ENCODE measurements at regions not wholly inside any gene's neighbourhood (a gene's known extent, or its start where the extent isn't known, plus 50 kb on each side); places are given as distances from the start of the nearest gene placed in this dataset.
"Not testable (repeated sequence)": the region's sequence is repeated elsewhere in the genome, so short reads cannot be mapped to it uniquely, and the experiment has no call there.

- DNase-seq (ENCODE audit: low read depth), result no peak
These were observed 312.5 kb upstream of the SEMA6A start for GRCh38 chr5:116887104-116887503.

- DNase-seq (ENCODE audit: low read depth), result no peak
These were observed 311.2 kb upstream of the SEMA6A start for GRCh38 chr5:116885825-116886224.

GRCh38 chr5:116883875-116884274 is 309.3 kb upstream of the SEMA6A start:
- no peak for DNase-seq (ENCODE audit: low read depth)

GRCh38 chr5:116881921-116882531 is 307.4 kb upstream of the SEMA6A start:
- no peak for DNase-seq (ENCODE audit: low read depth)

GRCh38 chr5:116880601-116881000 is 306.0 kb upstream of the SEMA6A start:
- DNase-seq (ENCODE audit: low read depth), result no peak

GRCh38 chr5:116880150-116880549 is 305.5 kb upstream of the SEMA6A start:
- no peak for DNase-seq (ENCODE audit: low read depth)

GRCh38 chr5:116876240-116876840 is 301.7 kb upstream of the SEMA6A start:
- DNase-seq (ENCODE audit: low read depth), result no peak

GRCh38 chr5:116872986-116873385 is 298.4 kb upstream of the SEMA6A start:
- DNase-seq (ENCODE audit: low read depth), result no peak

GRCh38 chr5:116872486-116872885 is 297.9 kb upstream of the SEMA6A start:
- no peak for DNase-seq (ENCODE audit: low read depth)

GRCh38 chr5:116867825-116868224 is 293.2 kb upstream of the SEMA6A start:
- DNase-seq (ENCODE audit: low read depth), result not testable (repeated sequence)

- DNase-seq (ENCODE audit: low read depth), result no peak
These were observed 291.0 kb upstream of the SEMA6A start for GRCh38 chr5:116865651-116866050.

GRCh38 chr5:116864838-116865190 is 290.2 kb upstream of the SEMA6A start:
- DNase-seq (ENCODE audit: low read depth), result no peak

- no peak for DNase-seq (ENCODE audit: low read depth)
These were observed 289.7 kb upstream of the SEMA6A start for GRCh38 chr5:116864157-116864837.

- no peak for DNase-seq (ENCODE audit: low read depth)
These were observed 288.2 kb upstream of the SEMA6A start for GRCh38 chr5:116862632-116863455.

- DNase-seq (ENCODE audit: low read depth), result no peak
These were observed 287.0 kb upstream of the SEMA6A start for GRCh38 chr5:116861666-116862065.

- DNase-seq (ENCODE audit: low read depth), result no peak
These were observed 286.5 kb upstream of the SEMA6A start for GRCh38 chr5:116861097-116861496.

GRCh38 chr5:116859666-116860320 is 285.2 kb upstream of the SEMA6A start:
- DNase-seq (ENCODE audit: low read depth), result no peak

- no peak for DNase-seq (ENCODE audit: low read depth)
These were observed 284.2 kb upstream of the SEMA6A start for GRCh38 chr5:116858705-116859333.

GRCh38 chr5:116858020-116858419 is 283.4 kb upstream of the SEMA6A start:
- DNase-seq (ENCODE audit: low read depth), result not testable (repeated sequence)

GRCh38 chr5:116856271-116856670 is 281.6 kb upstream of the SEMA6A start:
- DNase-seq (ENCODE audit: low read depth), result no peak

- DNase-seq (ENCODE audit: low read depth), result no peak
These were observed 279.4 kb upstream of the SEMA6A start for GRCh38 chr5:116853992-116854391.

All from stimulated activated CD8-positive, alpha-beta memory T cell treated with anti-CD3 and anti-CD28 coated beads, Interleukin-15, amount 100 ng/mL, for 1 hour (primary cell).